SIG-M5 treated with dmso at 0.1 percent for 504 hours (cell line): ENCODE measurements at regions not wholly inside any gene's neighbourhood (a gene's known extent, or its start where the extent isn't known, plus 50 kb on each side); places are given as distances from the start of the nearest gene placed in this dataset.

Experiments
- DNase-seq: peaks from one replicate; lab custom pipeline; 2025; ENCODE audit not compliant: unreplicated experiment; lab: John Stamatoyannopoulos, UW

DNA sequence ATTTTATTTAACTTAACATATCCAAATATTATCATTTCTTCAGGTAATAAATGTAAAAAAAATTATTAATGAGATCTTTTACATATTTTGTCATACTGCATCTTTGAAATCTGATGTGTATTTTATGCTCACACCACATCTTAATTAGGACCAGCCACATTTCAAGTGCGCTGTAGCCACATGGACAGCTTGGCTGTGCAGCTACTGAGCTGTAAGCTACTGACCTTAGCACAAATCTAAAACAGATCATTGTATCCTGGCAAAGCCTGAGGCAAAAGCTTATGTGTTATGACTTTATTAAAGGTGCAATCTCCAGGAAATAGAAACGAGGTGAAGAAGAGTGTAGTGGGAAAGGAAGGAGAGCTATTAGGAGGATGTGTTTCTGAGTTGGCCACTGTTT, 126.7 kb upstream of the UBE2E2 start:
- DNase-seq: no peak

DNA sequence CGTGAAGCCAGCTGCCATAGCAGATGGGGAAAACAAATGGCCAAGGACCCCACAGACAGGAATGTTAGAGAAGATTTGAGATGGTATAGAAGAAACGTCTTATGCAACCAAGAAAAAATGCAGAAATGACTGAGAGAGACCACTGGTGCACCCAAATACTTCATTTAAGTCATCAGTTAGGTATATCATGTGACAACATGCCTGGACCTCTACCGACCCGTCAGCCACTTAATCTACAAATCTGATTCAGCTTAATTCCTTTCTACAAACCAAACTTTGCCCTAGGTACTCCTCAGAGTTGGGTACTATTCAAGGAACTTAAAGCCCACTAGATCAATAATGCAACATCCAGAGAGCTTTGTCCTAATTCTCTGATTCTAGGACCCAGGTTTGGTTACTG, 126.0 kb upstream of the UBE2E2 start:
- DNase-seq: no peak

- no peak for DNase-seq
Measured at GRCh38 chr3:23078735-23079134, 124.4 kb upstream of the UBE2E2 start.

DNA sequence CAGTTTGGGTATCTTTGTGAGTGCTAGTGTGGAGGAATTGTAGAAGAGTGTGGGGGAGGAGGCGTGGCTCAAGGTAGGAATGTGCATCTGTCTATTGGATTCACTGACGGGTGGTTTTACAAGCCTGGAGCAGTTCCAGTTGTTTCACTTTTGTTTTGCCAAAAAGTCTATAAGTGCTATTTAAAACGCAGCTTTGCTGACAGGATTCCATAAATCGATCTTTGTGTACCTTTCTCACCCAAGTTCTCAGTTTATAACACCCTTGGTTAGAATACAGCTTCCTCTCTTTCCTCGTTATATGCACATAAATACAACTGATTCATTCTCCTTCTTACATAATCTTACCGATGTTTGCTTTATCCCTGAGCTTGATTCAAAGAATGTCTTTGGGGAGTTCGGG, 123.2 kb upstream of the UBE2E2 start:
- no peak for DNase-seq

- DNase-seq: no peak
Measured at GRCh38 chr3:23083701-23084100, 119.4 kb upstream of the UBE2E2 start.

GRCh38 chr3:23084367-23084766, 118.8 kb upstream of the UBE2E2 start:
- no peak for DNase-seq

GRCh38 chr3:23085261-23085660, 117.9 kb upstream of the UBE2E2 start:
- DNase-seq: no peak

DNA sequence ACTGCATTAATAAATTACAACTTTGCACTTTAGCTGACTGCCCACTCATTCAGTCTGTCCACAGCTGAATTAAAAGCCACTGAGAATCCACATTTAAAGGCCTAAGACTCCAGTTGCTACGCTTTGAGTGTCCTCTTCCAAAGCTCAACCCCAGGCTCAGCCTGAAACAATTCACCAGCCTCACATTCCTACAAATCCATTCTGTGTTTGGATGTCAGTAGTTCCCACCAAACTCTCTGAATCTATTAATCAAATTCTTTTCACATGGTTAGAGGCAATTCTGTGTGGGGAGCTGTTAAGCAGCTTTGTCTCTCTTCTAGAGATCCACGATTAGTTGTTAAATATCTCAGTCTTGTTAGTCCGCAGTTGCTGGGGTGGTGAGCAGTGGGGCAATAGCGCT, 116.8 kb upstream of the UBE2E2 start:
- DNase-seq: no peak

DNA sequence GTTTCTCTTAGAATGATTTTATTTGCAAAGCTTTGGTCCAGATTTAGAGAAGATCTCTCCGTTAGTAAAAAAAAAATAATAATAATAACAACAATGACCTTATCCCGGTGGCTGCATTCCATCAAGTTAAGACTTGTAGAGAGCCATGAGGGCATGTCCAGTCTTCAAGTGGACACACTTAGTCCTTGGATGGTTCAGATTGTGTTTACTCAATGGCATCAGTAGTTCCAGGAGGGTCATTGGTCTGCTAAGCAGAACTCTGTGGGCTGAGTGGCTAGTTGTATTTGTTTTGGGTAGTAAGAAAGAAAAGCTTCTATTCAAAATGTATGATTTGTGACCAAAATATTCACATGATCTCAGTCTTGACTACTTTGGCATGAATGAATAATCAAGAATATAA, 116.3 kb upstream of the UBE2E2 start:
- DNase-seq: no peak

- no peak for DNase-seq
Measured at GRCh38 chr3:23094412-23094811, 108.7 kb upstream of the UBE2E2 start.

DNA sequence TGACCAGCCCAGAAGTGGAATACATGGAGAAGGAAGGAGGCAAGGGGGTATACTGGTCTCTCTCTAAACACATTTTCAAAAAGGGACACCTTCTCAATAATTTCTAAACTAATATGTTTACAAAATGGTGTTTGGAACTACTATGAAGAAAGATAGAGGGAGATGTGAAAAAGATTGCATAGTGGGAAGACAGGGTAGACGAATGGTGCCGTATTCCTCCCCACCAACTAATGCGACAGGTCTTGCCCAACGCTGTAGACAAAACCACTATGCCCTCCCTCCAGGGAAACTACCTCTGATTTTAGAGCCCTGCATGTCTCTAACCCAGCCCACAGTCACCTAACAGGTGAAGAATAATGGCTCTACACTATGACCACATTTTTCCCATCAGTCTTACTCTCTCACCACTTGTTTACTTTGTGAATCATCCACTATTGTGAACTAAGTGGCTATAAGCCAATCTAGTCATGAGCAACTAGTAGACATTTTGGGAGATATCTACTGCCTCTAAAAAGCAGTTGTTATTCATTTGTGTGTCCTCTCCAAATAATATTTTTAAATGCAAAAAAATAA, 108.2 kb upstream of the UBE2E2 start:
- DNase-seq: peak; percentile 62

DNA sequence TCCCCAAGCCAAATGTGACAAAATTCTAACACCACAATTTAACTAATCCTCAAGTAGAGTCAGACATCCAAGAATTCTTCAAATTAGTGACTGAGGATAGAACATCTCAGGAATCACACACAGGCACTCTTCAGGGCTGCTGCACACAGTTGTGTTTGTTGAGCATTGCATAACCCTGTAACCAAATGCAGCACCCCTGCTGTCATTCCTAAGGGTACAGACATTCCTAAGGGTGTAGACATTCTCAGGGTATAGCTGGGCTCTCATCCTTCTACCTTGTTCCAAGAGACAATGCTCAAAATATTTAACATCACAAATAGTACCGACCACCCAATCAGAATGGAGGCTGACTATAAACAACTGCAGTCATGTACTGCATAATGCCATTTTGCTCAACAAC, 107.1 kb upstream of the UBE2E2 start:
- no peak for DNase-seq

- no peak for DNase-seq
Measured at GRCh38 chr3:23099021-23099420, 104.1 kb upstream of the UBE2E2 start.

GRCh38 chr3:23099677-23100076, 103.5 kb upstream of the UBE2E2 start:
- no peak for DNase-seq

DNA sequence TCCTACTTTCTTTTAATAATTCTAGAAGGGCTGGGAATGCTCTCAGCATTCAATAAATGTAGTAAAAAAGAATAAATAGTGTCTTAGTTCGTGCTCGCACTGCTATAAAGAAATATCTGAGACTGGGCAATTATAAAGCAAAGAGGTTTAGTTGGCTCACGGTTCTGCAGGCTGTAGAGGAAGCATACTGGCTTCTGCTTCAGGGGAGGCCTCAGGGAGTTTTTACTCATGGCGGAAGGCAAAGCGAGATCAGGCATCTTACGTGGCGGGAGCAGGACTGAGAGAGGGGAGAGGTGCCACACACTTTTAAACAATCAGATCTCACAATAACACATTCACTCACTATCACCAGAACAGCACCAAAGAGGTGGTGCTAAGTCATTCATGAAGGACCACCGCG, 103.0 kb upstream of the UBE2E2 start:
- no peak for DNase-seq

DNA sequence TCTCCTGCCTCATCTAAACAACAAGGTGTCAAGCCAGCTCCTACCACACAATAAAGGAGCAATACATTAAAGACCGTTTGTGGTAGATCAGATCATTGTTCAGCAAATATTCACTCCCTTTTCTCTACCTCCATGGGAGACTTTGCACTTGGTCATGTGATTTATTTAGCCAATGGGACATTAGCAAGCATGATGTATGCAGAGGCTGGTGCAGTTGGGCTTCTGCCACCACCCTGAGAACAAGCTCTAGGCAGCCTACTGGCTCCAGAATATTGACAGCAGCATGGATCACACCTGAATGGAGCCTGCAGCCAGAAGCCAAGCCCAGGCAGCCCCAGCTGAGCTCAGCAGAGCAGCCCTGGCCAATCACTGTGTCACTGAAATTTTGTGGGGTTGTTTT, 99.4 kb upstream of the UBE2E2 start:
- no peak for DNase-seq

DNA sequence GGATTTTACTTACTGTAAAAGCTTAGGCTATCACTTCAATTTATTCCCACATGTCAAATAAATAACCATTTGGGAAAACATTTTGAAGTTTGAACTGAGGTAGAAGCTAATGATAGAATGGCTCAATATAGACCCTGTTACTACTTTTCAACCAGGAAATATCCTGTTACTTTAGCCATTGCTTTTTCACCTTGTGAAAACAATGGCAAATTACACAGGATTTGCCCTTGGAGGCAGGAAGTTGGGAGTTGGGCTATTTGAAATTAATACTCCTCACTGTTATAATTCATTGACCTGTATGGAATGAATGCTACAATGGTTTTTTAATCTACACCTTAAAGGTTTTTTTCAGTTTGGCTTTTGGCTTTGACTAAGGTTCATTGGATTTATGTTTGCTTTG, 98.1 kb upstream of the UBE2E2 start:
- DNase-seq: no peak

DNA sequence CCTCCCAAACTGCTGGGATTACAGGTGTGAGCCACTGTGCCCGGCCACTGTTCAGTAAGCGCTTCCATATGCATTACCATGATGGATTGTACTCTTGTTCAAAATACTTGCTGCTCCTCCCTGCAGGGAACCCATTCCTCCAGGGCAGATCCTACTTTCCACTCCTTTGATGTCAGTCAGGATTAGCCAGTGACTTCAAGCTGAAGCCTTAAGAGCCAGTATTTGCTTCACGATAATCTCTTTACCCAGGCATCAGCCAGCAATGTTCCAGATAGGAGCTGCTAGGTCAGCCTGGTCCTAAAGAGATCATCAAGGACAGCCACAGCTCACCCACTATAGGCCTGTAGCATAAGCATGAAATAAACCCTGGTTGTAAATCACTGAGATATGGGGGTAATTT, 96.5 kb upstream of the UBE2E2 start:
- no peak for DNase-seq

DNA sequence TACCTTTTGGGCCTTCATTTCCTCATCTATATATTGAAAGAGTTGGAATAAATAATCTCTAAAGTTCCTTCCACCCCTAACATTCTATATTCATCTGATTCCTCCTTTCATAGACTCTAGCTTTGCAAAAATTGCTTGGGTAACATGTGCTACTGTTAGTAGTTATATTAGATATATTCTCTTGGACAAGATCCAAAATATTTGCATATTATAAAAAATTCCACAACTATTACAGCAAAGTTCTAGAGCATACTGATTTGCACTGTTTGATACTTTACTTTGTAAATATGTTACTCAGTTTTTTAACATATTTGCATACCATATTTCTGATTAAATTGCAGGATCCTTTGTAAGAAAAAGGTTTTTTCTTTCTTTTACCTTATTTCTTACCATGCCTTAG, 95.9 kb upstream of the UBE2E2 start:
- no peak for DNase-seq

GRCh38 chr3:23108451-23109057, 94.6 kb upstream of the UBE2E2 start:
- no peak for DNase-seq

GRCh38 chr3:23111286-23111685, 91.8 kb upstream of the UBE2E2 start:
- no peak for DNase-seq

DNA sequence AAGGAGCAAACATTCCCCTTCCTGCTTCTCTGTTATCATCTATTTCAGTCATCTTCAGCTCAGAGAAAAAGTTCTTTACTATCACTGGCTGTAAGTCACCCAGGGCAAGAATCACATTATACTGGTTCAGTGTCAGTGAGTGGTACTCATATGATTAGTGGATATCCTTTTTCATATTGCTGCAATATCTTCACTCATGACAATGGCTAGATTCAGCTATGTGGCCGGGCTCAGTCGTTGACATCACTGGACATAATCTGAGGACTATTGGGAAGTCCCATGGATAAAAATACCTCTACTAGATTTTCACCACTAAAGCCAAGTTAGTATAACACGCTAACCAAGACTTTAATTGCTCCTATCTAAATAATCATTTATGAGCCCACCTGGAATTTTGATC, 91.3 kb upstream of the UBE2E2 start:
- no peak for DNase-seq

- peak; percentile 12 for DNase-seq
Measured at GRCh38 chr3:23112491-23112890, 90.6 kb upstream of the UBE2E2 start.
